Activated naive CD4-positive, alpha-beta T cell treated with anti-CD3 and anti-CD28 coated beads, Interleukin-2, amount 10 ng/mL, durations not matched to agents 7 days and 5 days (primary cell): ENCODE measurements at regions not wholly inside any gene's neighbourhood (a gene's known extent, or its start where the extent isn't known, plus 50 kb on each side); places are given as distances from the start of the nearest gene placed in this dataset.

Experiments
- CTCF ChIA-PET: fragments of 350-600 bp; sonication (Branson Sonifier 250); formaldehyde crosslinking; loops from one replicate; lab custom pipeline; 2021; ENCODE audit warnings: antibody characterized with exemption; lab: Charles Lee
- DNase-seq: peaks from one replicate; pipeline ENCODE4 v3.0.0-alpha.2; 2020
- H3K27ac Mint-ChIP-seq: one replicate; pipeline ENCODE4 v1.8.0; 2021; ENCODE audit warnings: mild to moderate bottlenecking, moderate library complexity, mixed read lengths
- H3K27me3 Mint-ChIP-seq: one replicate; pipeline ENCODE4 v1.8.0; 2021; ENCODE audit warnings: mild to moderate bottlenecking, mixed read lengths
- H3K36me3 Mint-ChIP-seq: one replicate; pipeline ENCODE4 v1.8.0; 2021; ENCODE audit warnings: mixed read lengths
- H3K4me1 Mint-ChIP-seq: one replicate; pipeline ENCODE4 v1.8.0; 2021; ENCODE audit warnings: mixed read lengths
- H3K4me3 Mint-ChIP-seq: one replicate; pipeline ENCODE4 v1.8.0; 2021; ENCODE audit warnings: mild to moderate bottlenecking, moderate library complexity, mixed read lengths
- H3K9me3 Mint-ChIP-seq: one replicate; pipeline ENCODE4 v1.8.0; 2021; ENCODE audit warnings: mixed read lengths

DNA sequence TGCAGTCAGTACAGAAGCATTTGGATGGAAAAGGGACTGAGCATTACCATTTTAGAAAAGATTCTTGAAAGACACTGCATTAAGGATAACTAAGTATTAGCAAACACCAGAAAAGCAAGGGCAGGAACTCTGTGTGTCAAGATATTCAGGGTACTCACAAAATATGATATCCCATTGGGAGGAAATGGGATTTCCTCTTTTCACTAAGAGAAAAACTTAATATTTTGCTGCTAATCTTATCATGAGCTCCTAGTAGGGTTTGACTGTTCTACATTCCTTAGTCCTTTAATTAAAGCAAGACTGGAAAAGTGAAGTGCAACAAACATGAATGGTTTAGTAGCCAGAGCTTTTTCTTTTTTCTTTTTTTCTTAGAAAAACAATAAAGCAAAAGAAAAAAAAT is 305.9 kb upstream of the ADGRL4 start:
- no peak for DNase-seq
- Mint-ChIP-seq H3K9me3 (no peaks in the 10 kb centered on the region), H3K27me3 (no peaks in the 10 kb centered on the region), H3K4me3 (no peak overlapping the region), H3K36me3 (no peaks in the 10 kb centered on the region), H3K4me1 (no peaks in the 10 kb centered on the region), H3K27ac (no peak overlapping the region)
- CTCF ChIA-PET = no interaction called here

- no peak for DNase-seq
- H3K4me1 Mint-ChIP-seq = no peaks in the 10 kb centered on the region
- no peaks in the 10 kb centered on the region for H3K9me3 Mint-ChIP-seq
- H3K27ac Mint-ChIP-seq = no peak overlapping the region
- H3K27me3 Mint-ChIP-seq = no peaks in the 10 kb centered on the region
- no peak overlapping the region for H3K4me3 Mint-ChIP-seq
- CTCF ChIA-PET = no interaction called here
- no peaks in the 10 kb centered on the region for H3K36me3 Mint-ChIP-seq
These were observed 304.1 kb upstream of the ADGRL4 start for GRCh38 chr1:79310609-79311008.

GRCh38 chr1:79304131-79304530 is 297.6 kb upstream of the ADGRL4 start:
- Mint-ChIP-seq H3K4me1 (no peaks in the 10 kb centered on the region), H3K27ac (no peak overlapping the region), H3K9me3 (no peaks in the 10 kb centered on the region), H3K4me3 (no peak overlapping the region), H3K27me3 (no peaks in the 10 kb centered on the region), H3K36me3 (no peaks in the 10 kb centered on the region)
- CTCF ChIA-PET = no interaction called here
- no peak for DNase-seq

GRCh38 chr1:79303040-79303439 is 296.5 kb upstream of the ADGRL4 start:
- Mint-ChIP-seq H3K9me3 (no peaks in the 10 kb centered on the region), H3K36me3 (no peaks in the 10 kb centered on the region), H3K27me3 (no peaks in the 10 kb centered on the region), H3K4me1 (no peaks in the 10 kb centered on the region), H3K27ac (no peak overlapping the region), H3K4me3 (no peak overlapping the region)
- CTCF ChIA-PET = no interaction called here
- no peak for DNase-seq

GRCh38 chr1:79302380-79302930 is 295.9 kb upstream of the ADGRL4 start:
- Mint-ChIP-seq H3K4me3 (no peak overlapping the region), H3K27ac (no peak overlapping the region), H3K36me3 (no peaks in the 10 kb centered on the region), H3K27me3 (no peaks in the 10 kb centered on the region), H3K4me1 (no peaks in the 10 kb centered on the region), H3K9me3 (no peaks in the 10 kb centered on the region)
- CTCF ChIA-PET = no interaction called here
- no peak for DNase-seq

GRCh38 chr1:79295967-79296366 is 289.4 kb upstream of the ADGRL4 start:
- Mint-ChIP-seq H3K36me3 (no peaks in the 10 kb centered on the region), H3K27me3 (no peaks in the 10 kb centered on the region), H3K4me1 (no peaks in the 10 kb centered on the region), H3K9me3 (peaks cover 2% of the 10 kb centered on the region), H3K4me3 (no peak overlapping the region), H3K27ac (no peak overlapping the region)
- no peak for DNase-seq
- CTCF ChIA-PET = no interaction called here

- no peaks in the 10 kb centered on the region for H3K27me3 Mint-ChIP-seq
- CTCF ChIA-PET = no interaction called here
- H3K9me3 Mint-ChIP-seq = peaks cover 2% of the 10 kb centered on the region
- no peaks in the 10 kb centered on the region for H3K4me1 Mint-ChIP-seq
- no peak for DNase-seq
- no peaks in the 10 kb centered on the region for H3K36me3 Mint-ChIP-seq
- no peak overlapping the region for H3K4me3 Mint-ChIP-seq
- H3K27ac Mint-ChIP-seq = no peak overlapping the region
These were observed 287.1 kb upstream of the ADGRL4 start for GRCh38 chr1:79293611-79294010.

DNA sequence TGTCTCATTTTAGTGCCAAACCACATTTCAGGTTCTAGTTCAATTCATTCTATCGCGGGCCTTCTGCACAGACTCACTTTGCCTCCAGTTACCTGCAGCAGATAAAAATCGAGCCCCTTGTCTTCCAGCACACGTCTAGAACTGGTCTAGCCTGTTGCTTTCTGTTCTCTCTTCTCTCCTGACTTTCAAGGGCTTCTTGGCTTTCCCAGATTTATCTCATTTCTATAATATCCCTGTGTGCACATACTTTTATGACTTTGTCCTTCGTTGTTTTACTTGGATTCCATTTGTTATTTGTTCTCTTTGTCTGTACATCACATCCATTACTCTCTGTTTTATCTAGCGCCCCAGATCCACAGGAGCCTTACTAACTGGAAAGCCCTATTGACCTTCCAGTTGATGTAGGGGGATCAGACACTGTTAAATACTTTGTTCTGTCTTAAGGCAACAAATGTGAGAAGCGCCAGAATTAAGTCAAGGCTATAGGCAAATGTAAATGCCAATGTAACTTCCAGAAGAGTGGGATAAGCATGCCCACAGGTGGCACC is 284.5 kb upstream of the ADGRL4 start:
- no peaks in the 10 kb centered on the region for H3K36me3 Mint-ChIP-seq
- H3K4me3 Mint-ChIP-seq = no peak overlapping the region
- no peaks in the 10 kb centered on the region for H3K4me1 Mint-ChIP-seq
- no peaks in the 10 kb centered on the region for H3K27me3 Mint-ChIP-seq
- H3K27ac Mint-ChIP-seq = no peak overlapping the region
- H3K9me3 Mint-ChIP-seq = peaks cover 2% of the 10 kb centered on the region
- DNase-seq = no peak
- CTCF ChIA-PET = no interaction called here

DNA sequence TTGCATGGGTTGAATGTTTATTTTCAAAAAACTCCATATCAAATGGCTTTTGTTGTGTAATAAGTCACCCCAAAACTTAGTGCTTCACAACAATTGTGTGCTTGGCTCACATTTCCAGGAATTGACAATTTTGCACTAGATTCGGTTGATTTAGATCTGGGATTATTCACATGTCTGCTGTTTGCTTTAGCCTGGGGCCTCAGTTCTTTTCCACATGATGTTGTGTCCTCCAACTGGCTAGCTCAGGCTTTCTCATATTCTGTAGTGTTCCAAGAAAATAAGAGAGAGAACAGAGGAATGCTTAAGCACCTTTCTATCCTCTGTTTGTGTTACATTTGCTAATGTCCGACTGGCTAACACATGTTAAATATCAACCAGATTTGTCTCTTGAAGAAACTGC is 281.5 kb upstream of the ADGRL4 start:
- CTCF ChIA-PET = interaction anchor here (0.9 kb wide), 1 partner anchor 390 kb away, joined by 3 read pairs; no protein-coding TSS in a partner anchor
- H3K9me3 Mint-ChIP-seq = no peaks in the 10 kb centered on the region
- H3K27me3 Mint-ChIP-seq = no peaks in the 10 kb centered on the region
- no peak overlapping the region for H3K4me3 Mint-ChIP-seq
- no peak overlapping the region for H3K27ac Mint-ChIP-seq
- H3K4me1 Mint-ChIP-seq = no peaks in the 10 kb centered on the region
- DNase-seq = no peak
- H3K36me3 Mint-ChIP-seq = no peaks in the 10 kb centered on the region

- no peaks in the 10 kb centered on the region for H3K4me1 Mint-ChIP-seq
- H3K9me3 Mint-ChIP-seq = no peaks in the 10 kb centered on the region
- no peak overlapping the region for H3K4me3 Mint-ChIP-seq
- no peaks in the 10 kb centered on the region for H3K36me3 Mint-ChIP-seq
- CTCF ChIA-PET = no interaction called here
- H3K27ac Mint-ChIP-seq = no peak overlapping the region
- H3K27me3 Mint-ChIP-seq = no peaks in the 10 kb centered on the region
- no peak for DNase-seq
These were observed 279.1 kb upstream of the ADGRL4 start for GRCh38 chr1:79285667-79286066.

- Mint-ChIP-seq H3K27ac (no peak overlapping the region), H3K36me3 (no peaks in the 10 kb centered on the region), H3K4me1 (no peaks in the 10 kb centered on the region), H3K27me3 (no peaks in the 10 kb centered on the region), H3K4me3 (no peak overlapping the region), H3K9me3 (no peaks in the 10 kb centered on the region)
- CTCF ChIA-PET = no interaction called here
- DNase-seq = no peak
These were observed 276.9 kb upstream of the ADGRL4 start for GRCh38 chr1:79283451-79283850.

DNA sequence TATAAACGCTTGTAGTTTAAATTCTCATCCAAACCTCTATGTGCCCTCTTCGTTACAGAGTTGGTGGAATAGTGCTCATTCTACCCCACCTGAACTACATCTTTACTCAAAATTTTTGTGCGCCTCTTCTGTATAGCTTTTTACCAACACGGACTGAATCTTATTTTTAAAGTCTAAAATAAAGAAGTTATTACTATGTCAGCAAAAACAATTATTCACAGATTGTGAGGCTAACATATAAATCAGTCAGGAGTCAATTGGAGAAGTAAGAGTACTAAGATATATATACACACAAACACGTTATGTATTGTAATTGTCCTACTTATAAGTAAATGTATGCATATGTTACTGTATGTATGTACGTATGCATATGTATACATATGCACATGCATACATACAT is 274.9 kb upstream of the ADGRL4 start:
- Mint-ChIP-seq H3K36me3 (no peaks in the 10 kb centered on the region), H3K4me3 (no peak overlapping the region), H3K4me1 (no peaks in the 10 kb centered on the region), H3K27me3 (no peaks in the 10 kb centered on the region), H3K27ac (no peak overlapping the region), H3K9me3 (no peaks in the 10 kb centered on the region)
- CTCF ChIA-PET = no interaction called here
- no peak for DNase-seq

- no peak overlapping the region for H3K27ac Mint-ChIP-seq
- peaks cover 7% of the 10 kb centered on the region for H3K9me3 Mint-ChIP-seq
- H3K27me3 Mint-ChIP-seq = no peaks in the 10 kb centered on the region
- DNase-seq = no peak
- H3K36me3 Mint-ChIP-seq = no peaks in the 10 kb centered on the region
- CTCF ChIA-PET = no interaction called here
- H3K4me1 Mint-ChIP-seq = no peaks in the 10 kb centered on the region
- no peak overlapping the region for H3K4me3 Mint-ChIP-seq
These were observed 265.2 kb upstream of the ADGRL4 start for GRCh38 chr1:79271759-79272158.

GRCh38 chr1:79264975-79265818 is 258.7 kb upstream of the ADGRL4 start:
- Mint-ChIP-seq H3K27ac (no peak overlapping the region), H3K4me3 (no peak overlapping the region), H3K27me3 (no peaks in the 10 kb centered on the region), H3K36me3 (no peaks in the 10 kb centered on the region), H3K9me3 (peaks cover 3% of the 10 kb centered on the region), H3K4me1 (no peaks in the 10 kb centered on the region)
- DNase-seq = no peak
- CTCF ChIA-PET = no interaction called here

DNA sequence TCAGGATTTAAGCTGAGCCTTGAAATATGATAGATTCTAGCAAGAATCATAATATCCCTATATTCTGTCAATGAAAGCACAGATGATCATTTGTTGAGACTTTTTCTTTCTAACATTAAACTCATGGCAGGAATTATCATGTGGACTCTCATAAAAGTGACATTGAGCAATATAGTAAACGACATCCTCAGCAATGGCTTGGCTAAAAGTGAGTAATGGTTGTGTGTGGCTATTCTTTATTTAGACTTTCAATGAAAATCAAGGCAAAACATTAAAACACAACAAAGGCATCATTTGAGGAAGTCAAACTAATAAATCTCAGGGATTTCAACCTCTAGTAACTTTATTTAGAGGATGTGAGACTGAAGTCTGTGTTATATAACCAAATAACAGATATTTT is 257.8 kb upstream of the ADGRL4 start:
- no peak overlapping the region for H3K27ac Mint-ChIP-seq

More for the DNA sequence above, 257.8 kb upstream of the ADGRL4 start:
- H3K4me1 Mint-ChIP-seq = no peaks in the 10 kb centered on the region
- no peaks in the 10 kb centered on the region for H3K9me3 Mint-ChIP-seq
- H3K4me3 Mint-ChIP-seq = no peak overlapping the region
- DNase-seq = no peak
- no peaks in the 10 kb centered on the region for H3K36me3 Mint-ChIP-seq
- H3K27me3 Mint-ChIP-seq = no peaks in the 10 kb centered on the region
- CTCF ChIA-PET = no interaction called here
